ENCODE measurements at regions not wholly inside any gene's neighbourhood (a gene's known extent, or its start where the extent isn't known, plus 50 kb on each side); places are given as distances from the start of the nearest gene placed in this dataset.

- no peak for DNase-seq (ENCODE audit: low read depth)
These were observed 358.0 kb upstream of the ZEB2 start for GRCh38 chr2:144877893-144878292.

GRCh38 chr2:144876013-144876412, 356.1 kb upstream of the ZEB2 start:
- no peak for DNase-seq (ENCODE audit: low read depth)

- DNase-seq (ENCODE audit: low read depth), result no peak
These were observed 355.5 kb upstream of the ZEB2 start for GRCh38 chr2:144875290-144875969.

- no peak for DNase-seq (ENCODE audit: low read depth)
These were observed 345.8 kb upstream of the ZEB2 start for GRCh38 chr2:144865670-144866069.

- DNase-seq (ENCODE audit: low read depth), result no peak
These were observed 339.8 kb upstream of the ZEB2 start for GRCh38 chr2:144859716-144860115.

- no peak for DNase-seq (ENCODE audit: low read depth)
These were observed 338.3 kb upstream of the ZEB2 start for GRCh38 chr2:144858211-144858610.

GRCh38 chr2:144854596-144854995, 334.7 kb upstream of the ZEB2 start:
- DNase-seq (ENCODE audit: low read depth), result no peak

GRCh38 chr2:144849612-144850011, 329.7 kb upstream of the ZEB2 start:
- DNase-seq (ENCODE audit: low read depth), result no peak

GRCh38 chr2:144848423-144848822, 328.5 kb upstream of the ZEB2 start:
- DNase-seq (ENCODE audit: low read depth), result no peak

- no peak for DNase-seq (ENCODE audit: low read depth)
These were observed 327.6 kb upstream of the ZEB2 start for GRCh38 chr2:144847347-144848080.

- peak; percentile 31 for DNase-seq (ENCODE audit: low read depth)
These were observed 316.9 kb upstream of the ZEB2 start for GRCh38 chr2:144836635-144837350.

GRCh38 chr2:144835634-144836350, 315.9 kb upstream of the ZEB2 start:
- DNase-seq (ENCODE audit: low read depth), result peak; percentile 54

- peak; percentile 46 for DNase-seq (ENCODE audit: low read depth)
These were observed 315.2 kb upstream of the ZEB2 start for GRCh38 chr2:144834998-144835633.

GRCh38 chr2:144834363-144834762, 314.4 kb upstream of the ZEB2 start:
- peak; percentile 7 for DNase-seq (ENCODE audit: low read depth)

GRCh38 chr2:144833075-144833637, 313.2 kb upstream of the ZEB2 start:
- no peak for DNase-seq (ENCODE audit: low read depth)

- DNase-seq (ENCODE audit: low read depth), result no peak
These were observed 312.1 kb upstream of the ZEB2 start for GRCh38 chr2:144832048-144832447.

GRCh38 chr2:144830543-144830942, 310.6 kb upstream of the ZEB2 start:
- peak; percentile 40 for DNase-seq (ENCODE audit: low read depth)

GRCh38 chr2:144827404-144827803, 307.5 kb upstream of the ZEB2 start:
- DNase-seq (ENCODE audit: low read depth), result no peak

- DNase-seq (ENCODE audit: low read depth), result no peak
These were observed 306.2 kb upstream of the ZEB2 start for GRCh38 chr2:144826105-144826504.

- no peak for DNase-seq (ENCODE audit: low read depth)
These were observed 305.6 kb upstream of the ZEB2 start for GRCh38 chr2:144825331-144826020.
